ENCODE measurements at regions not wholly inside any gene's neighbourhood (a gene's known extent, or its start where the extent isn't known, plus 50 kb on each side); places are given as distances from the start of the nearest gene placed in this dataset.
"Not testable (repeated sequence)": the region's sequence is repeated elsewhere in the genome, so short reads cannot be mapped to it uniquely, and the experiment has no call there.

DNA sequence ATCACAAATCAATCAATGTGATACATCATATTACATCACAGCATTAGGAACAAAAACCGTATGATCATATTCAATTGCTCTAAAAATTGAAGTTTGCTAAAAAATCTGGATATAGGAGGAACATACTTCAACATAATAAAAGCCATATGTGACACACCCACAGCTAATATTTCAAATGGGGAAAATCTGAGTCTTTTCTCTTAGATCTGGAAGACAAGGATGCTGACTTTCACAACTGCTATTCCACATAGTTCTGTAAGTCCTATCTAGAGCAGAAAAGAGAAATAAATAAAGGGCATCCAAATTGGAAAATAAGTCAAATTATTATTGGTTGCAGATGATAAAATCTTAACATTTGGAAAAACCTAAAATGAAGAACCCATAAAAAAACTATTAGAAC, 256.8 kb upstream of the SGO1 start:
- no peak overlapping the region for H3K4me3 ChIP-seq (ENCODE audit: low read length)
- no peaks in the 10 kb centered on the region for H3K36me3 ChIP-seq (ENCODE audit: control insufficient read depth, insufficient read depth, low read length)
- no peak overlapping the region for H3K27ac ChIP-seq (ENCODE audit: low read length)
- no peaks in the 10 kb centered on the region for H3K9me3 ChIP-seq (ENCODE audit: control insufficient read depth, low read depth, low read length)
- H3K27me3 ChIP-seq (ENCODE audit: control insufficient read depth, insufficient read depth, low read length), result no peaks in the 10 kb centered on the region
- no CpG with 5 or more reads among the region's 1 CpG for WGBS (ENCODE audit: insufficient coverage, low lambda C conversion rate)
- H3K4me1 ChIP-seq (ENCODE audit: control insufficient read depth, insufficient read depth, low read length), result no peaks in the 10 kb centered on the region
- no peak for DNase-seq

GRCh38 chr3:20427268-20427667, 241.3 kb upstream of the SGO1 start:
- DNase-seq; H3K36me3 ChIP-seq (ENCODE audit: control insufficient read depth, insufficient read depth, low read length); H3K4me1 ChIP-seq (ENCODE audit: control insufficient read depth, insufficient read depth, low read length); H3K9me3 ChIP-seq (ENCODE audit: control insufficient read depth, low read depth, low read length); H3K27me3 ChIP-seq (ENCODE audit: control insufficient read depth, insufficient read depth, low read length); H3K27ac ChIP-seq (ENCODE audit: low read length); H3K4me3 ChIP-seq (ENCODE audit: low read length): not testable (repeated sequence)
- no CpG with 5 or more reads among the region's 2 CpGs for WGBS (ENCODE audit: insufficient coverage, low lambda C conversion rate)

GRCh38 chr3:20425138-20425537, 239.1 kb upstream of the SGO1 start:
- 86% methylated on average over 1 of the region's 1 CpG for WGBS (ENCODE audit: insufficient coverage, low lambda C conversion rate)

DNA sequence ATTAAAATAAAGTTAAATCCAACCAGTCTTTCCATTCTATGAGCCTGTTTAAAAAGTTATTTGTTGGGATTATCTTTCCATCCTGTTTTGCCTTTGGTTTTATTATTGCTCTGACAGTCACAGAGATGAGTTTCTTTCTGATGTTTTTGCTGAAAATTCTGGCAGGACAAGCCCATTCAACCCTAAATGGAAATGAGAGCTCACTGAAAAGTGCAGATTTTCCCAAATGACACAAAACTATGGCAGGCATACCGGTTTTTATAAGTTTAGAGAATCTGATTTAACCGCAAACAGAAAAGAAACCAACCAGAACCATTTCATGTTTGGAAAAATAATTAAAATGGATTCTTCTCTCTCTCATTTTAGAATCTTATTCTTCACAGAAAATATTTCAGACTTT, 238.1 kb upstream of the SGO1 start:
- Histone ChIP-seq H3K9me3 (ENCODE audit: control insufficient read depth, low read depth, low read length) (no peaks in the 10 kb centered on the region), H3K4me1 (ENCODE audit: control insufficient read depth, insufficient read depth, low read length) (no peaks in the 10 kb centered on the region), H3K27me3 (ENCODE audit: control insufficient read depth, insufficient read depth, low read length) (no peaks in the 10 kb centered on the region), H3K27ac (ENCODE audit: low read length) (no peak overlapping the region), H3K36me3 (ENCODE audit: control insufficient read depth, insufficient read depth, low read length) (no peaks in the 10 kb centered on the region), H3K4me3 (ENCODE audit: low read length) (no peak overlapping the region)
- no peak for DNase-seq
- WGBS (ENCODE audit: insufficient coverage, low lambda C conversion rate), result no CpG with 5 or more reads among the region's 2 CpGs

More at GRCh38 chr3:20425138-20425537, 239.1 kb upstream of the SGO1 start:
- H3K4me3 ChIP-seq (ENCODE audit: low read length), result no peak overlapping the region
- DNase-seq, result no peak
- H3K36me3 ChIP-seq (ENCODE audit: control insufficient read depth, insufficient read depth, low read length), result no peaks in the 10 kb centered on the region
- H3K9me3 ChIP-seq (ENCODE audit: control insufficient read depth, low read depth, low read length), result no peaks in the 10 kb centered on the region
- H3K4me1 ChIP-seq (ENCODE audit: control insufficient read depth, insufficient read depth, low read length), result no peaks in the 10 kb centered on the region
- no peak overlapping the region for H3K27ac ChIP-seq (ENCODE audit: low read length)
- no peaks in the 10 kb centered on the region for H3K27me3 ChIP-seq (ENCODE audit: control insufficient read depth, insufficient read depth, low read length)

GRCh38 chr3:20422391-20422790, 236.4 kb upstream of the SGO1 start:
- no CpG with 5 or more reads among the region's 2 CpGs for WGBS (ENCODE audit: insufficient coverage, low lambda C conversion rate)
- Histone ChIP-seq H3K4me1 (ENCODE audit: control insufficient read depth, insufficient read depth, low read length) (no peaks in the 10 kb centered on the region), H3K27me3 (ENCODE audit: control insufficient read depth, insufficient read depth, low read length) (no peaks in the 10 kb centered on the region), H3K36me3 (ENCODE audit: control insufficient read depth, insufficient read depth, low read length) (no peaks in the 10 kb centered on the region), H3K27ac (ENCODE audit: low read length) (no peak overlapping the region), H3K9me3 (ENCODE audit: control insufficient read depth, low read depth, low read length) (no peaks in the 10 kb centered on the region), H3K4me3 (ENCODE audit: low read length) (no peak overlapping the region)
- DNase-seq, result no peak

DNA sequence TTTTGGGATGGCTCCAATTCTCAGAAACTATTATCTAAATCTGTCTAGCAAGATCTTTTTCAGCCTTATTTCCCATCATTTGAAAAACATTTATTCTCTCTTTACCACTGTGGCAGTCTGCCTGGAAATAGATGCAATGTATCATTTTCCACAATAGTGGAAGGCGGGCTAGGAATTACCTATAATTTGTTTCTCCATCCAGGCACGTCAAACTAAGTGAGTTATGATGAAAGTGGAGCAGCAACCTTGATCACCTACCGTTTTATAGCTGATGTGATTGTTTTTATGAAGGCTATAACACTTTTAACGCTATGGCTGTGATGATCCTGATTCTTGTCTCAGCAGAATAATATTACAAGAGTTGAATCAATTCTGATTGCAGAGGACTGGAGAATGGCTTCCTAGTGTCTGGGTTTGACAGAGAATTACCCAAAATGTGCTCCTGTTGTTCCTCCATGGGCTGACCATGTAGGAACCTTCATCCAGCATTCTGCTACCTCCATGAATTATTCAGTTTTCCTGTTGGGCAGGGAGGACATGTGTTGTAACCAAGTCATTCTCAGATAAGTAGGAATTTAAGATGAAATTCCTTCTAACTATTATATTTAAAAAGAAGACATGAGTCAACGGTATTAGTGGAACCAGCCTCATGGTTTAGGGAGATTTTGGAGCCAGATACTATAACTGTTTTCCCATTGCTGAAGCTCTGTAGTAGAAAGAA, 231.5 kb upstream of the SGO1 start:
- no peak for DNase-seq
- H3K4me1 ChIP-seq (ENCODE audit: control insufficient read depth, insufficient read depth, low read length), result no peaks in the 10 kb centered on the region
- no peaks in the 10 kb centered on the region for H3K9me3 ChIP-seq (ENCODE audit: control insufficient read depth, low read depth, low read length)
- no peak overlapping the region for H3K27ac ChIP-seq (ENCODE audit: low read length)
- no peaks in the 10 kb centered on the region for H3K27me3 ChIP-seq (ENCODE audit: control insufficient read depth, insufficient read depth, low read length)
- H3K4me3 ChIP-seq (ENCODE audit: low read length), result no peak overlapping the region
- H3K36me3 ChIP-seq (ENCODE audit: control insufficient read depth, insufficient read depth, low read length), result no peaks in the 10 kb centered on the region
- WGBS (ENCODE audit: insufficient coverage, low lambda C conversion rate), result no CpG with 5 or more reads among the region's 5 CpGs

- peak; percentile 17 to 60 for DNase-seq
- H3K27ac ChIP-seq (ENCODE audit: low read length), result peak overlapping the region; percentile 91
- WGBS (ENCODE audit: insufficient coverage, low lambda C conversion rate), result no CpG with 5 or more reads among the region's 2 CpGs
- no peaks in the 10 kb centered on the region for H3K36me3 ChIP-seq (ENCODE audit: control insufficient read depth, insufficient read depth, low read length)
- no peak overlapping the region for H3K4me3 ChIP-seq (ENCODE audit: low read length)
- peaks cover 31% of the 10 kb centered on the region for H3K4me1 ChIP-seq (ENCODE audit: control insufficient read depth, insufficient read depth, low read length)
- H3K9me3 ChIP-seq (ENCODE audit: control insufficient read depth, low read depth, low read length), result no peaks in the 10 kb centered on the region
- H3K27me3 ChIP-seq (ENCODE audit: control insufficient read depth, insufficient read depth, low read length), result no peaks in the 10 kb centered on the region
These were observed 220.6 kb upstream of the SGO1 start for GRCh38 chr3:20406611-20407011.

DNA sequence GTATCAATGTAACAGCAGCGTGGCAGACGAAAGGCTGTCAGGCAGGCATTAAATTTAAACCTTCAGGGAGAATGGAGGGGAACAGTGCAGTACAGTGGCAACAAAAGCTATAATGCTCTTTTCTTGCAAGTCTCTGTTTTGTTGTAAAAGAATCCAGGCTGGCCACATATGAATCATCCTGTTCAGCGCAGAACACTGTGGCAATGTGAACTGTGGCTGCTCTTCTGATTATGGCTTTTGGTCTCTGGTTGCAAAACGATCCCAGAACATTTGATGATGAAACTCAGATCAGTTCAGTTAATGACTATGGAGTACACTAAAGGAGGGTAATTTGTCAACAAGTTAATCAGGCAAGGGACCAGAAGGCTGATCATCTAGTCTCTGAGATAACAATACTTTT, 219.7 kb upstream of the SGO1 start:
- Histone ChIP-seq H3K4me3 (ENCODE audit: low read length) (no peak overlapping the region), H3K27ac (ENCODE audit: low read length) (peak overlapping the region; percentile 91), H3K4me1 (ENCODE audit: control insufficient read depth, insufficient read depth, low read length) (peaks cover 31% of the 10 kb centered on the region), H3K9me3 (ENCODE audit: control insufficient read depth, low read depth, low read length) (no peaks in the 10 kb centered on the region), H3K27me3 (ENCODE audit: control insufficient read depth, insufficient read depth, low read length) (no peaks in the 10 kb centered on the region), H3K36me3 (ENCODE audit: control insufficient read depth, insufficient read depth, low read length) (no peaks in the 10 kb centered on the region)
- no CpG with 5 or more reads among the region's 4 CpGs for WGBS (ENCODE audit: insufficient coverage, low lambda C conversion rate)
- DNase-seq, result peak; percentile 79 to 92

DNA sequence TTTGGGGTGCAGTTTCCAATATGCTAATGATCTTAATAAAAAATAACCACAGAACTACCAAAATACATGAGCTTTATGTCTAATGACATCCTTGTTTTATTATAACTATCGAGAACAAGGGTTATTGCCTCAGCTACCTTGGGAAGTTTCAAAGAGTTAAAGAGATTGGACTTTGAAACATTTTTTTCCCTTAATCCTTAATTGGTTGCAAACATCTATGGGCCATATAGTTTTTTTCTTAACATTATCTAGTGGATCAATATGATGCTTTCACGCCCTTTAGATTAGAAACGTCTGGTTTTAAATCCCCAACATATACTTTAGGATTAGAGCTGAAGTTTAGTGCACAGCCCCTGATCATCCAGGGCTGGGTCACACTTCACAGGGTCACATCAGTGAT, 219.2 kb upstream of the SGO1 start:
- peak overlapping the region; percentile 91 for H3K27ac ChIP-seq (ENCODE audit: low read length)
- H3K4me1 ChIP-seq (ENCODE audit: control insufficient read depth, insufficient read depth, low read length), result peaks cover 31% of the 10 kb centered on the region
- H3K4me3 ChIP-seq (ENCODE audit: low read length), result no peak overlapping the region
- H3K27me3 ChIP-seq (ENCODE audit: control insufficient read depth, insufficient read depth, low read length), result no peaks in the 10 kb centered on the region
- peak in 1 of 2 donors; percentile 57 for DNase-seq
- WGBS (ENCODE audit: insufficient coverage, low lambda C conversion rate), result 13% methylated on average over 1 of the region's 3 CpGs
- no peaks in the 10 kb centered on the region for H3K9me3 ChIP-seq (ENCODE audit: control insufficient read depth, low read depth, low read length)
- no peaks in the 10 kb centered on the region for H3K36me3 ChIP-seq (ENCODE audit: control insufficient read depth, insufficient read depth, low read length)

GRCh38 chr3:20404741-20405100, 218.7 kb upstream of the SGO1 start:
- peak overlapping the region; percentile 91 for H3K27ac ChIP-seq (ENCODE audit: low read length)
- H3K9me3 ChIP-seq (ENCODE audit: control insufficient read depth, low read depth, low read length), result no peaks in the 10 kb centered on the region
- DNase-seq, result no peak
- peaks cover 31% of the 10 kb centered on the region for H3K4me1 ChIP-seq (ENCODE audit: control insufficient read depth, insufficient read depth, low read length)
- H3K4me3 ChIP-seq (ENCODE audit: low read length), result no peak overlapping the region
- H3K36me3 ChIP-seq (ENCODE audit: control insufficient read depth, insufficient read depth, low read length), result no peaks in the 10 kb centered on the region
- H3K27me3 ChIP-seq (ENCODE audit: control insufficient read depth, insufficient read depth, low read length), result no peaks in the 10 kb centered on the region

- peak; percentile 35 to 69 for DNase-seq
- no peaks in the 10 kb centered on the region for H3K27me3 ChIP-seq (ENCODE audit: control insufficient read depth, insufficient read depth, low read length)
- no peaks in the 10 kb centered on the region for H3K9me3 ChIP-seq (ENCODE audit: control insufficient read depth, low read depth, low read length)
- WGBS (ENCODE audit: insufficient coverage, low lambda C conversion rate), result 57% methylated on average over 1 of the region's 3 CpGs
- no peak overlapping the region for H3K4me3 ChIP-seq (ENCODE audit: low read length)
- peak overlapping the region; percentile 91 for H3K27ac ChIP-seq (ENCODE audit: low read length)
- peaks cover 31% of the 10 kb centered on the region for H3K4me1 ChIP-seq (ENCODE audit: control insufficient read depth, insufficient read depth, low read length)
- no peaks in the 10 kb centered on the region for H3K36me3 ChIP-seq (ENCODE audit: control insufficient read depth, insufficient read depth, low read length)
These were observed 218.2 kb upstream of the SGO1 start for GRCh38 chr3:20403986-20404740.

Data from large intestine (tissue), 3 donors.